Pancreas (tissue), 10 donors: ENCODE measurements at regions not wholly inside any gene's neighbourhood (a gene's known extent, or its start where the extent isn't known, plus 50 kb on each side); places are given as distances from the start of the nearest gene placed in this dataset.

Experiments
- ATAC-seq, 4 donors: fragments of 200-7000 bp; cut with Tn5 transposase; one replicate each; pipeline versions ENCODE4 v1.8.0 to v1.9.1; 2020; ENCODE audit warnings: mild to moderate bottlenecking in 4 of 4, moderate library complexity in 4 of 4
- DNase-seq, 6 donors: peaks; one replicate each; pipeline ENCODE4 v3.0.0-alpha.2; 2020
- FAIRE-seq: peaks from 2 replicates; lab custom pipeline; 2012; peaks lifted over from hg19 to GRCh38; lab: Jason Lieb, UNC
- H3K27ac ChIP-seq, 4 donors: fragments of 200-600 bp; sonication (generic); 1 replicate in 3 of 4; 2 replicates in 1 of 4; pipeline versions ENCODE4 v1.5.0 to v1.8.0; 2020
- H3K27me3 ChIP-seq, 4 donors: fragments of 200-600 bp; one replicate each; pipeline ENCODE4 v1.8.0; 2021
- H3K36me3 ChIP-seq, 3 donors: fragments of 200-600 bp; sonication (generic) in 1 of 3; one replicate each; pipeline versions ENCODE4 v1.5.0 to v1.8.0; 2020 to 2021
- H3K4me1 ChIP-seq, 3 donors: fragments of 200-600 bp; one replicate each; pipeline ENCODE4 v1.8.0; 2021
- H3K4me3 ChIP-seq, 4 donors: fragments of 200-600 bp; sonication (generic) in 2 of 4; one replicate each; pipeline versions ENCODE4 v1.5.0 to v1.8.0; 2020 to 2021
- H3K9me3 ChIP-seq, 4 donors: fragments of 200-600 bp; one replicate each; pipeline ENCODE4 v1.8.0; 2021
- CTCF ChIP-seq, 4 donors: fragments of 200-600 bp; sonication (generic) in 3 of 4; IDR thresholded peaks; one replicate each; pipeline versions ENCODE4 v1.5.0 to v1.8.0; 2021; ENCODE audit warnings: antibody characterized with exemption in 4 of 4
- WGBS, 2 donors: extraction: QIAGEN DNeasy Blood & Tissue Kit; methylation state at CpG; one replicate each; pipeline ENCODE4 v1.1.7; 2013; 5-methylcytosine and 5-hydroxymethylcytosine counted together
- intact Hi-C, 3 donors: fragments of 100-400 bp; cut with DNase I; formaldehyde crosslinking; loops; one replicate each; pipeline versions ENCODE4 v1.11.1 to v1.14.2; 2022
- donor health status: healthy with polysubstance abuse.
- donor health status: DM: no; HTN: no; CAD: no; lungs with moderate emphysema.
- donor health status: DM: no; HTN: no; CAD: no.
- donor health status: control.
- donor health status: control.
- donor health status: Bipolar disorder and iron deficiency.
- donor health status: DM: yes; HTN: yes; CAD: no.
- donor health status: DM: no; HTN: no; CAD: no.
- donor health status: DM: no; HTN: no; CAD: no.
- donor health status: DM: yes; HTN: yes; CAD: no.

DNA sequence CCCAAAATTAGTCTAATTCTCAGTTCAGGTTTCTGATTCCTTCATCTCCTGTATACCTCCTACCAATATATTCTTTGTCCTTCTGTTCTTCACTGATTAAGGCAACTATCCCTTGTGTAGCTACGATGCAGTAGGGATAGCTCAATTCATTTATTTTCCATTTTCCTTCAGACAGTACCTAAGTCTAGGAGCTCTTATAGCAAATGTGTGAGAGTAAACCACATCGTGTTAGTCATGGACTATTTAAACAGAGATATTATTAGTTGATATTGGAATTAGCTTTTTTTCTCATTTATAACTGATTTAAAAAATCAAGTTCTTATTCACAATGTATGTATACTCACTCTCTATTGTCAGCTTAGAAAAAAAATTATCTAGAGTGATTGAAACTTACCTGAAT, 900.0 kb downstream of the JRKL start:
- Histone ChIP-seq H3K4me3 (no peak overlapping the region), H3K36me3 (no peaks in the 10 kb centered on the region), H3K4me1 (no peaks in the 10 kb centered on the region), H3K9me3 (no peaks in the 10 kb centered on the region), H3K27me3 (no peaks in the 10 kb centered on the region), H3K27ac (no peak overlapping the region)
- no peak for TF ChIP-seq CTCF (IDR thresholded peaks at IDR 0.05)
- FAIRE-seq (no peak), DNase-seq (no peak), ATAC-seq (no peak)
- intact Hi-C loops: no loop called here
- WGBS, 2 donors: 59 to 73% methylated on average over 2 of the region's 2 CpGs

- FAIRE-seq: no peak
- Histone ChIP-seq H3K27me3 (no peaks in the 10 kb centered on the region), H3K36me3 (no peaks in the 10 kb centered on the region), H3K27ac (no peak overlapping the region), H3K9me3 (no peaks in the 10 kb centered on the region), H3K4me1 (no peaks in the 10 kb centered on the region), H3K4me3 (no peak overlapping the region)
- ATAC-seq: no peak
- WGBS, 2 donors: 22 to 32% methylated on average over 3 of the region's 3 CpGs
- intact Hi-C loops: no loop called here
- DNase-seq: no peak
- TF ChIP-seq CTCF (IDR thresholded peaks at IDR 0.05): no peak
These were observed 900.7 kb downstream of the JRKL start for GRCh38 chr11:97290464-97291041.

- 59 to 72% methylated on average over 5 of the region's 5 CpGs for WGBS, 2 donors
- Histone ChIP-seq H3K4me3 (no peak overlapping the region), H3K36me3 (no peaks in the 10 kb centered on the region), H3K27me3 (no peaks in the 10 kb centered on the region), H3K27ac (no peak overlapping the region), H3K9me3 (no peaks in the 10 kb centered on the region), H3K4me1 (no peaks in the 10 kb centered on the region)
- FAIRE-seq: no peak
- intact Hi-C loops: no loop called here
- ATAC-seq: no peak
- no peak for TF ChIP-seq CTCF (IDR thresholded peaks at IDR 0.05)
- DNase-seq: no peak
These were observed 906.5 kb downstream of the JRKL start for GRCh38 chr11:97296301-97296700.

DNA sequence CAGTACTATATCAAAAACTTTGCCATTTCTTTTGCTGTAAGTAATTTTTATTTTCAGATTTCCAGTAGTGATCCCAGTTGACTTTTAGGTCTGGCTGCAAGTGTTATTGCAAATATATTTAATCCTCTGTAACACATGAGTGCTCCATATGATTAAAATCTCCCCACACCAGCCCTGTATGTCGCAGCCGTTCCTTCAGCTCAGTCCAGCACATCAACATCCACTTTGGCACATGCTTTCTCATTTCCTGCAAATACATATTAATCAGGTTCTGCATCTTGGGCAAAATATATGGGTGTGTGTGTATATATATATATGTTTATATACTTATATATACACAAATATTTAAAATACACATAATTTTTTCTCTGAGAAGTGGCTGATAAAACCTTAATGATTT, 919.5 kb downstream of the JRKL start:
- intact Hi-C loops: no loop called here
- H3K4me1 ChIP-seq: no peaks in the 10 kb centered on the region

More for the DNA sequence above, 919.5 kb downstream of the JRKL start:
- no peak overlapping the region for H3K27ac ChIP-seq
- no peak for FAIRE-seq
- no peaks in the 10 kb centered on the region for H3K36me3 ChIP-seq
- H3K9me3 ChIP-seq: no peaks in the 10 kb centered on the region
- H3K4me3 ChIP-seq: no peak overlapping the region
- TF ChIP-seq CTCF (IDR thresholded peaks at IDR 0.05): no peak
- 59% methylated on average over 2 of the region's 2 CpGs for WGBS, 2 donors
- DNase-seq: no peak
- no peak for ATAC-seq
- H3K27me3 ChIP-seq: no peaks in the 10 kb centered on the region
